HCT116 (cell line): ENCODE measurements at regions not wholly inside any gene's neighbourhood (a gene's known extent, or its start where the extent isn't known, plus 50 kb on each side); places are given as distances from the start of the nearest gene placed in this dataset.

Experiments
- ATAC-seq: fragments of 200-7000 bp; cut with Tn5 transposase; 2 replicates; pipeline ENCODE4 v1.9.1; 2020; ENCODE audit warnings: mild to moderate bottlenecking, moderate library complexity
- BruUV-seq: library from RNA; stranded (reverse); fragments of 400-500 nt; replicated peaks from 2 replicates; lab custom pipeline; 2021; lab: Mats Ljungman, UMichigan
- CTCF ChIA-PET: fragments of 300-600 bp; sonication (Branson Sonifier 250); formaldehyde crosslinking; loops from one replicate; lab custom pipeline; 2021; ENCODE audit warnings: antibody characterized with exemption; lab: Charles Lee
- POLR2A ChIA-PET: fragments of 300-600, 350-600 bp; sonication (Branson Sonifier 250); formaldehyde crosslinking; loops from one replicate; lab custom pipeline; 2021; ENCODE audit warnings: antibody characterized with exemption; lab: Charles Lee
- RAD21 ChIA-PET, 2 experiments: fragments of 300-600 bp; sonication (Branson Sonifier 250); formaldehyde crosslinking; loops; one replicate each; lab custom pipeline; 2023; ENCODE audit warnings: low total read pairs in 2 of 2; ENCODE audit not compliant: uncharacterized antibody in 2 of 2, unreplicated experiment in 2 of 2, low non-redundant PET in 1 of 2; lab: Charles Lee
- DNase-seq: peaks from one replicate; pipeline ENCODE4 v3.0.0-alpha.2; 2010; ENCODE audit warnings: low read depth, low spot score
- H2AFZ ChIP-seq: fragments of 200-600 bp; shearing (Covaris generic), sonication (generic); 2 replicates; pipeline ENCODE4 v1.6.1; 2017; ENCODE audit warnings: low read depth, mixed run types, mixed read lengths, antibody characterized with exemption, low read length; ENCODE audit not compliant: poor library complexity, severe bottlenecking
- H3K27ac ChIP-seq: 2 replicates; pipeline ENCODE4 v1.5.1; 2012; ENCODE audit warnings: low read depth, low read length
- H3K27me3 ChIP-seq: fragments of 200-600 bp; sonication (generic); 2 replicates; pipeline ENCODE4 v1.6.1; 2016; ENCODE audit warnings: mixed run types, low read length, mixed read lengths; ENCODE audit not compliant: insufficient read depth
- H3K36me3 ChIP-seq, 2 experiments: fragments of 200-500 bp in 1 of 2; fragments of 200-600 bp in 1 of 2; sonication (Bioruptor generic) in 1 of 2; sonication (generic) in 1 of 2; 2 replicates each; pipeline versions ENCODE4 v1.5.1 to v1.6.1; 2014 to 2016; ENCODE audit warnings: low read length in 2 of 2, inconsistent platforms in 1 of 2, mixed read lengths in 1 of 2, mixed run types in 1 of 2; ENCODE audit not compliant: insufficient read depth in 2 of 2, control insufficient read depth in 1 of 2
- H3K4me1 ChIP-seq, 2 experiments: fragments of 200-600 bp in 1 of 2; sonication (generic) in 1 of 2; 2 replicates each; pipeline versions ENCODE4 v1.5.1 to v1.6.1; 2012 to 2017; ENCODE audit warnings: low read length in 2 of 2, inconsistent platforms in 1 of 2, mild to moderate bottlenecking in 1 of 2, mixed read lengths in 1 of 2, mixed run types in 1 of 2, moderate library complexity in 1 of 2; ENCODE audit not compliant: insufficient read depth in 2 of 2, control insufficient read depth in 1 of 2
- H3K4me2 ChIP-seq: fragments of 200-600 bp; sonication (generic); 2 replicates; pipeline ENCODE4 v1.6.1; 2017; ENCODE audit warnings: mixed run types, low read length, mixed read lengths
- H3K4me3 ChIP-seq, 2 experiments: fragments of 200-600 bp in 1 of 2; sonication (generic) in 1 of 2; replicated peaks in 1 of 2; 2 replicates each; pipeline ENCODE4 v1.5.1; 2011 to 2016; ENCODE audit warnings: low read length in 2 of 2, control low read depth in 1 of 2, low read depth in 1 of 2, mild to moderate bottlenecking in 1 of 2, mixed read lengths in 1 of 2, mixed run types in 1 of 2
- H3K79me2 ChIP-seq: fragments of 200-600 bp; sonication (generic); 2 replicates; pipeline ENCODE4 v1.6.1; 2017; ENCODE audit warnings: mild to moderate bottlenecking, mixed run types, low read length, moderate library complexity, mixed read lengths; ENCODE audit not compliant: insufficient read depth
- H3K9ac ChIP-seq: fragments of 200-600 bp; sonication (generic); 2 replicates; pipeline ENCODE4 v1.6.1; 2016; ENCODE audit warnings: low read length, mixed read lengths
- H3K9me2 ChIP-seq: fragments of 200-600 bp; sonication (generic), shearing (Covaris generic); 2 replicates; pipeline ENCODE4 v1.6.1; 2017; ENCODE audit warnings: mixed run types, mild to moderate bottlenecking, moderate library complexity; ENCODE audit not compliant: insufficient read depth
- H3K9me3 ChIP-seq, 2 experiments: fragments of 200-500 bp in 1 of 2; fragments of 200-600 bp in 1 of 2; sonication (Bioruptor generic) in 1 of 2; sonication (generic) in 1 of 2; 2 replicates each; pipeline ENCODE4 v1.6.1; 2014 to 2017; ENCODE audit warnings: low read length in 2 of 2, mixed read lengths in 2 of 2, inconsistent platforms in 1 of 2, low read depth in 1 of 2, mild to moderate bottlenecking in 1 of 2, mixed run types in 1 of 2, moderate library complexity in 1 of 2; ENCODE audit not compliant: control insufficient read depth in 1 of 2, insufficient read depth in 1 of 2
- H4K20me1 ChIP-seq: fragments of 200-600 bp; sonication (generic), shearing (Covaris generic); 2 replicates; pipeline ENCODE4 v1.6.1; 2017; ENCODE audit warnings: mixed run types, mild to moderate bottlenecking, moderate library complexity; ENCODE audit not compliant: insufficient read depth
- CEBPB ChIP-seq: IDR thresholded peaks from 2 replicates; pipeline ENCODE4 v1.6.1; 2012; ENCODE audit warnings: low read depth
- CTCF ChIP-seq, 3 experiments: fragments of 200-600 bp in 1 of 3; sonication (generic) in 1 of 3; IDR thresholded peaks in 2 of 3; conservative IDR thresholded peaks in 1 of 3; 2 replicates each; pipeline ENCODE4 v1.5.1; 2012 to 2017; ENCODE audit warnings: low read depth in 2 of 3, low read length in 2 of 3, antibody characterized with exemption in 1 of 3, borderline replicate concordance in 1 of 3, control low read depth in 1 of 3, mild to moderate bottlenecking in 1 of 3, mixed read lengths in 1 of 3, mixed run types in 1 of 3, moderate library complexity in 1 of 3; ENCODE audit not compliant: insufficient read depth in 1 of 3
- ELF1 ChIP-seq: IDR thresholded peaks from 2 replicates; pipeline ENCODE4 v1.6.1; 2012; ENCODE audit warnings: low read depth, borderline replicate concordance
- EZH2 ChIP-seq: fragments of 200-600 bp; sonication (generic); IDR thresholded peaks from 2 replicates; pipeline ENCODE4 v1.6.1; 2017; ENCODE audit warnings: antibody characterized with exemption, mixed run types
- FOSL1 ChIP-seq: IDR thresholded peaks from 2 replicates; pipeline ENCODE4 v1.6.1; 2012; ENCODE audit warnings: low read depth
- JUND ChIP-seq: IDR thresholded peaks from 2 replicates; pipeline ENCODE4 v1.6.1; 2012
- POLR2AphosphoS5 ChIP-seq: IDR thresholded peaks from 2 replicates; pipeline ENCODE4 v1.6.1; 2011; ENCODE audit warnings: mild to moderate bottlenecking, low read depth, low read length, moderate library complexity
- RAD21 ChIP-seq: IDR thresholded peaks from 2 replicates; pipeline ENCODE4 v1.6.1; 2012; ENCODE audit warnings: low read depth, mild to moderate bottlenecking
- SIN3A ChIP-seq: IDR thresholded peaks from 2 replicates; pipeline ENCODE4 v1.6.1; 2012; ENCODE audit warnings: low read depth
- SP1 ChIP-seq: IDR thresholded peaks from 2 replicates; pipeline ENCODE4 v1.6.1; 2012; ENCODE audit warnings: low read depth
- SRF ChIP-seq: IDR thresholded peaks from 2 replicates; pipeline ENCODE4 v1.6.1; 2012; ENCODE audit warnings: low read depth
- YY1 ChIP-seq: IDR thresholded peaks from 2 replicates; pipeline ENCODE4 v1.6.1; 2011; ENCODE audit warnings: low read length, low read depth, moderate library complexity, mild to moderate bottlenecking; ENCODE audit not compliant: insufficient replicate concordance; ENCODE audit errors: extremely low read depth
- ZFX ChIP-seq: fragments of 450-650 bp; IDR thresholded peaks from 2 replicates; pipeline ENCODE4 v1.6.1; 2017
- intact Hi-C: fragments of 100-400 bp; cut with micrococcal nuclease; formaldehyde crosslinking; loops from 2 replicates; pipeline ENCODE4 v1.10.0; 2022
- TF ChIP-seq, protein P1 (sequence below): IDR thresholded peaks from 2 replicates; pipeline ENCODE4 v1.6.1; 2012
- TF ChIP-seq, protein P2 (sequence below): IDR thresholded peaks from 2 replicates; pipeline ENCODE4 v1.6.1; 2012
- TF ChIP-seq, protein P3 (sequence below): IDR thresholded peaks from 2 replicates; pipeline ENCODE4 v1.6.1; 2011; ENCODE audit warnings: mild to moderate bottlenecking, low read length, moderate library complexity; ENCODE audit not compliant: insufficient replicate concordance; ENCODE audit errors: extremely low read depth

- Histone ChIP-seq H3K79me2 (no peaks in the 10 kb centered on the region), H3K4me2 (no peak overlapping the region), H3K36me3 (no peaks in the 10 kb centered on the region), H3K27ac (no peak overlapping the region), H2AFZ (no peak overlapping the region), H3K4me1 (peaks cover 13 to 23% of the 10 kb centered on the region in 2 experiments), H3K9ac (no peak overlapping the region), H3K9me3 (no peaks in the 10 kb centered on the region), H3K4me3 (no peak overlapping the region), H4K20me1 (no peaks in the 10 kb centered on the region), H3K27me3 (no peaks in the 10 kb centered on the region), H3K9me2 (no peaks in the 10 kb centered on the region)
- no peak for ATAC-seq
- intact Hi-C loops = no loop called here
- RAD21 ChIA-PET = no interaction called here
- DNase-seq = no peak
- CTCF ChIA-PET = no interaction called here
- POLR2A ChIA-PET = no interaction called here
- no TSS peak for BruUV-seq
- TF ChIP-seq RAD21 (no peak), ZFX (no peak), SIN3A (no peak), JUND (no peak), ELF1 (no peak)
- TF ChIP-seq, protein P1, sequence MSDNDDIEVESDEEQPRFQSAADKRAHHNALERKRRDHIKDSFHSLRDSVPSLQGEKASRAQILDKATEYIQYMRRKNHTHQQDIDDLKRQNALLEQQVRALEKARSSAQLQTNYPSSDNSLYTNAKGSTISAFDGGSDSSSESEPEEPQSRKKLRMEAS = no peak
These were observed 83.4 kb upstream of the PACRGL start for GRCh38 chr4:20616848-20617247.

DNA sequence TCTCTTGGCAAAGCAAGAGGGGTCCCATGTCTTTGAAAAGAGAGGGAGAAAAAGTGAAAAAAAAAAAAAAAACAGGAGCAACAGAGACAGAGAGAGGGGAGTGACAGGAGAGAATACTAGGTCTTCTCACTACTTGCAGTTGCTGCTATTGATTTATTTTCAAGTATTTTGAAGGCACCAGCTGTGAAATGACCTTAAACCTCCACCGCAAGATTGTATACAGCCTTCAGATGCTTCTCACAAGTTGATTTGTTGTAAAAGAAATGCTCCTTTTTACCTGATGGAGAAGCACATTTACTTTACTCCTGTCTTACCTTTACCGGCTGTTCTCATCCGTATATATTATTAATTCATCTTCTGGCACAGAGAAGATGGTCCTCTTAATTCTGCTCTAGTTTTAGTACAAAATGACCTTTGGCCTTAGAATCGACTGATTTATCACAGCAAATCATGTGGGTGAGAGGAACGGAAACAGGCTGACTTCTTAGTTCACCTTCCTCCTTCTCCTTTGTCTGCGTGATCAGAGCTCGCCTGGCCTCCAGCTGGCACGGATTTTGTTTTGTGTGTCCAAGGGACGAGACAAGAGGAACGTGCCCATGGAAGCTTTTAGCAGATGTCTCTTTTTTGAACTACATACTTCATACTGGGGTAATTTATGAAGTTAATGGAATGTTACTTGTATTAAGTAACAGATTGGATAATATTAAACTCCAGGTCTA lies 82.4 kb upstream of the PACRGL start:
- Histone ChIP-seq H3K36me3 (no peaks in the 10 kb centered on the region), H3K9me2 (no peaks in the 10 kb centered on the region), H3K4me3 (no peak overlapping the region), H3K4me1 (peaks cover 13 to 23% of the 10 kb centered on the region in 2 experiments), H3K4me2 (no peak overlapping the region), H3K9ac (no peak overlapping the region), H4K20me1 (no peaks in the 10 kb centered on the region), H3K27ac (no peak overlapping the region), H3K9me3 (no peaks in the 10 kb centered on the region), H3K79me2 (no peaks in the 10 kb centered on the region), H3K27me3 (no peaks in the 10 kb centered on the region), H2AFZ (no peak overlapping the region)
- ChIA-PET RAD21 (no interaction called here), CTCF (no interaction called here), POLR2A (no interaction called here)
- BruUV-seq = no TSS peak
- intact Hi-C loops = no loop called here
- DNase-seq (no peak), ATAC-seq (no peak)
- TF ChIP-seq CEBPB = no peak
- no peak for TF ChIP-seq POLR2AphosphoS5
- TF ChIP-seq SP1 = no peak
- TF ChIP-seq CTCF (IDR thresholded peaks at IDR 0.05 in 2 of 3, conservative IDR thresholded peaks at IDR 0.05 in 1 of 3; ENCODE audit: borderline replicate concordance in 1 of 3, insufficient read depth in 1 of 3, low read depth in 2 of 3, low read length in 2 of 3) = no peak
- no peak for TF ChIP-seq ZFX
- TF ChIP-seq EZH2 = no peak
- TF ChIP-seq, protein P2, sequence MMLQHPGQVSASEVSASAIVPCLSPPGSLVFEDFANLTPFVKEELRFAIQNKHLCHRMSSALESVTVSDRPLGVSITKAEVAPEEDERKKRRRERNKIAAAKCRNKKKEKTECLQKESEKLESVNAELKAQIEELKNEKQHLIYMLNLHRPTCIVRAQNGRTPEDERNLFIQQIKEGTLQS = no peak
- no peak for TF ChIP-seq JUND
- TF ChIP-seq, protein P1 = no peak
- no peak for TF ChIP-seq SRF
- TF ChIP-seq SIN3A = no peak
- no peak for TF ChIP-seq FOSL1
- TF ChIP-seq YY1 = no peak
- TF ChIP-seq, protein P3, sequence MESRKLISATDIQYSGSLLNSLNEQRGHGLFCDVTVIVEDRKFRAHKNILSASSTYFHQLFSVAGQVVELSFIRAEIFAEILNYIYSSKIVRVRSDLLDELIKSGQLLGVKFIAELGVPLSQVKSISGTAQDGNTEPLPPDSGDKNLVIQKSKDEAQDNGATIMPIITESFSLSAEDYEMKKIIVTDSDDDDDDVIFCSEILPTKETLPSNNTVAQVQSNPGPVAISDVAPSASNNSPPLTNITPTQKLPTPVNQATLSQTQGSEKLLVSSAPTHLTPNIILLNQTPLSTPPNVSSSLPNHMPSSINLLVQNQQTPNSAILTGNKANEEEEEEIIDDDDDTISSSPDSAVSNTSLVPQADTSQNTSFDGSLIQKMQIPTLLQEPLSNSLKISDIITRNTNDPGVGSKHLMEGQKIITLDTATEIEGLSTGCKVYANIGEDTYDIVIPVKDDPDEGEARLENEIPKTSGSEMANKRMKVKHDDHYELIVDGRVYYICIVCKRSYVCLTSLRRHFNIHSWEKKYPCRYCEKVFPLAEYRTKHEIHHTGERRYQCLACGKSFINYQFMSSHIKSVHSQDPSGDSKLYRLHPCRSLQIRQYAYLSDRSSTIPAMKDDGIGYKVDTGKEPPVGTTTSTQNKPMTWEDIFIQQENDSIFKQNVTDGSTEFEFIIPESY = no peak
